ENCODE measurements at regions not wholly inside any gene's neighbourhood (a gene's known extent, or its start where the extent isn't known, plus 50 kb on each side); places are given as distances from the start of the nearest gene placed in this dataset.

- Mint-ChIP-seq H3K27ac (no peak overlapping the region), H3K4me1 (ENCODE audit: low read depth) (peaks cover 43% of the 10 kb centered on the region), H3K36me3 (ENCODE audit: low read depth) (no peaks in the 10 kb centered on the region), H3K4me3 (no peak overlapping the region), H3K9me3 (no peaks in the 10 kb centered on the region), H3K27me3 (no peaks in the 10 kb centered on the region)
- no peak for TF ChIP-seq CTCF (IDR thresholded peaks at IDR 0.05)
- no peak for DNase-seq
- Histone ChIP-seq H3K9me3 (ENCODE audit: control insufficient read depth in 1 of 2, insufficient read depth in 1 of 2, low read length in 2 of 2) (no peaks in the 10 kb centered on the region), H3K27ac (ENCODE audit: low read depth in 1 of 2, low read length in 2 of 2) (no peak overlapping the region), H3K36me3 (ENCODE audit: insufficient read depth, low read length) (no peaks in the 10 kb centered on the region), H3K4me3 (ENCODE audit: low read length) (no peak overlapping the region), H3K4me1 (ENCODE audit: insufficient read depth, low read length) (peaks cover 21% of the 10 kb centered on the region), H3K27me3 (ENCODE audit: control insufficient read depth in 1 of 2, insufficient read depth in 2 of 2, low read length in 2 of 2) (no peaks in the 10 kb centered on the region)
- no peak for ATAC-seq (ENCODE audit: poor library complexity)
- intact Hi-C loops (cut with DNase I, micrococcal nuclease): no loop called here
- ChIA-PET POLR2A (no interaction called here), CTCF (no interaction called here)
Measured at GRCh38 chr3:18652781-18653180, 227.6 kb upstream of the SATB1 start.

- no peak overlapping the region for H3K27ac Mint-ChIP-seq
Measured at GRCh38 chr3:18650731-18651130, 225.6 kb upstream of the SATB1 start.

GRCh38 chr3:18649666-18650363, 224.7 kb upstream of the SATB1 start:
- Mint-ChIP-seq H3K27me3 (no peaks in the 10 kb centered on the region), H3K4me3 (peak overlapping the region; percentile 5), H3K4me1 (ENCODE audit: low read depth) (peaks cover 40% of the 10 kb centered on the region), H3K9me3 (no peaks in the 10 kb centered on the region), H3K36me3 (ENCODE audit: low read depth) (no peaks in the 10 kb centered on the region), H3K27ac (peak overlapping the region; percentile 67)
- DNase-seq: peak in 6 of 14 experiments; percentile 1 to 57 (median 38)
- Histone ChIP-seq H3K4me3 (ENCODE audit: low read length) (no peak overlapping the region), H3K36me3 (ENCODE audit: insufficient read depth, low read length) (no peaks in the 10 kb centered on the region), H3K27ac (ENCODE audit: low read depth in 1 of 2, low read length in 2 of 2) (no peak overlapping the region), H3K9me3 (ENCODE audit: control insufficient read depth in 1 of 2, insufficient read depth in 1 of 2, low read length in 2 of 2) (no peaks in the 10 kb centered on the region), H3K27me3 (ENCODE audit: control insufficient read depth in 1 of 2, insufficient read depth in 2 of 2, low read length in 2 of 2) (no peaks in the 10 kb centered on the region), H3K4me1 (ENCODE audit: insufficient read depth, low read length) (peaks cover 12% of the 10 kb centered on the region)
- ChIA-PET CTCF (interaction anchor here (0.6 kb wide), 1 partner anchor 29 kb away, joined by 4 read pairs; no protein-coding TSS in a partner anchor), POLR2A (interaction anchor here (0.6 to 1.3 kb wide), 4 partner anchors 10 to 98 kb away, joined by 3 to 4 read pairs (median 4); no protein-coding TSS in a partner anchor)
- intact Hi-C loops (cut with DNase I, micrococcal nuclease): no loop called here
- TF ChIP-seq CTCF (IDR thresholded peaks at IDR 0.05): no peak
- peak; percentile 89 for ATAC-seq (ENCODE audit: poor library complexity)

More at GRCh38 chr3:18650731-18651130, 225.6 kb upstream of the SATB1 start:
- TF ChIP-seq CTCF (IDR thresholded peaks at IDR 0.05): no peak
- Mint-ChIP-seq H3K36me3 (ENCODE audit: low read depth) (no peaks in the 10 kb centered on the region), H3K4me3 (no peak overlapping the region), H3K4me1 (ENCODE audit: low read depth) (peaks cover 31% of the 10 kb centered on the region), H3K27me3 (no peaks in the 10 kb centered on the region), H3K9me3 (no peaks in the 10 kb centered on the region)
- Histone ChIP-seq H3K27me3 (ENCODE audit: control insufficient read depth in 1 of 2, insufficient read depth in 2 of 2, low read length in 2 of 2) (no peaks in the 10 kb centered on the region), H3K4me3 (ENCODE audit: low read length) (no peak overlapping the region), H3K9me3 (ENCODE audit: control insufficient read depth in 1 of 2, insufficient read depth in 1 of 2, low read length in 2 of 2) (no peaks in the 10 kb centered on the region), H3K27ac (ENCODE audit: low read depth in 1 of 2, low read length in 2 of 2) (no peak overlapping the region), H3K36me3 (ENCODE audit: insufficient read depth, low read length) (no peaks in the 10 kb centered on the region), H3K4me1 (ENCODE audit: insufficient read depth, low read length) (peaks cover 12% of the 10 kb centered on the region)
- ChIA-PET POLR2A (no interaction called here), CTCF (no interaction called here)
- intact Hi-C loops (cut with DNase I, micrococcal nuclease): no loop called here
- no peak for ATAC-seq (ENCODE audit: poor library complexity)
- no peak for DNase-seq

All from CD4-positive, alpha-beta T cell (primary cell).